GM12865 (cell line): ENCODE measurements at regions not wholly inside any gene's neighbourhood (a gene's known extent, or its start where the extent isn't known, plus 50 kb on each side); places are given as distances from the start of the nearest gene placed in this dataset.

ENCODE experiments used
- DNase-seq: peaks from one replicate; pipeline ENCODE4 v3.0.0; 2010; ENCODE audit warnings: low read depth
- H3K4me3 ChIP-seq: 2 replicates; pipeline ENCODE4 v1.5.1; 2011; ENCODE audit warnings: mild to moderate bottlenecking, low read depth, low read length, control low read depth
- TF ChIP-seq, protein P1 (sequence below): IDR thresholded peaks from 2 replicates; pipeline ENCODE4 v1.5.1; 2011; ENCODE audit warnings: low read length, control low read depth, low read depth, inconsistent platforms; ENCODE audit not compliant: insufficient read depth; ENCODE audit errors: missing control alignments

DNA sequence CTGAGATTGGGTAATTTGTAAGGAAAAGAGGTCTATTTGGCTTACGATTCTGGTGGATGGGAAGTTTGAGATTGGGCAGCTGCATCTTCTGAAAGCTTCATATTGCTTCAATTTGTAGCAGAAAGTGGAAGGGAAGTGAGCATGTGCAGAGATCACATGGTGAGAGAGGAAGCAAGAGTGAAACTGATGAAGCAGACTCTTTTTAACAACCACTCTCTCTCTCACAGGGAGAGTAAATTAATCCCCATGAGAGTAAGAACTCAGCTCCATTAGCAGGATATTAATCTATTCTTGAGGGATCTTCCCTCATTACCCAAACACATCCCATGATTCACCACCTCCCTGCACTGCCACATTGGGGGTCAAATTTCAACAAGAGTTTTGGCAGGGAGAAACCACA, 298.5 kb upstream of the CELF4 start:
- TF ChIP-seq, protein P1, sequence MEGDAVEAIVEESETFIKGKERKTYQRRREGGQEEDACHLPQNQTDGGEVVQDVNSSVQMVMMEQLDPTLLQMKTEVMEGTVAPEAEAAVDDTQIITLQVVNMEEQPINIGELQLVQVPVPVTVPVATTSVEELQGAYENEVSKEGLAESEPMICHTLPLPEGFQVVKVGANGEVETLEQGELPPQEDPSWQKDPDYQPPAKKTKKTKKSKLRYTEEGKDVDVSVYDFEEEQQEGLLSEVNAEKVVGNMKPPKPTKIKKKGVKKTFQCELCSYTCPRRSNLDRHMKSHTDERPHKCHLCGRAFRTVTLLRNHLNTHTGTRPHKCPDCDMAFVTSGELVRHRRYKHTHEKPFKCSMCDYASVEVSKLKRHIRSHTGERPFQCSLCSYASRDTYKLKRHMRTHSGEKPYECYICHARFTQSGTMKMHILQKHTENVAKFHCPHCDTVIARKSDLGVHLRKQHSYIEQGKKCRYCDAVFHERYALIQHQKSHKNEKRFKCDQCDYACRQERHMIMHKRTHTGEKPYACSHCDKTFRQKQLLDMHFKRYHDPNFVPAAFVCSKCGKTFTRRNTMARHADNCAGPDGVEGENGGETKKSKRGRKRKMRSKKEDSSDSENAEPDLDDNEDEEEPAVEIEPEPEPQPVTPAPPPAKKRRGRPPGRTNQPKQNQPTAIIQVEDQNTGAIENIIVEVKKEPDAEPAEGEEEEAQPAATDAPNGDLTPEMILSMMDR: no peak

DNA sequence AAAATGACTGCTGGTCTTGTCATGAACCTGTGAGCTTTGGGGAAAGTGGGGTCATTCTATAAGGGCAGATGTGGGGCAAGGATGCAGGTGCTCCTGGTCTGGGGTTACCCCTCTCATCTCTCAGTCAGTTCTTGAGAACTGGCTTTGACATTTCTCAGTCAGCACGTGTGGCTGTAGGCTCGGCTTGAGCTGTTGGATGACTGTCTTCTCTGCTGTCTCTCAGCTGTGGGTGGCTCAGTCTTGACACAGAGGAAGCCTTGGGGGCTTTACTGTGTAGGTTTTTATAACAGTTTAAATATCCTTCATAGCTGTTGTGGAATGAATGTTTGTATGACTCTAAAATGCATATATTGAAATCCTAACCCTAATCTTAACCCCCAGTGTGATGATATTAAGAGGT, 296.4 kb upstream of the CELF4 start:
- DNase-seq: no peak
- H3K4me3 ChIP-seq: no peak overlapping the region
- TF ChIP-seq, protein P1: no peak

More for the DNA sequence above, 298.5 kb upstream of the CELF4 start:
- H3K4me3 ChIP-seq: no peak overlapping the region
- no peak for DNase-seq

DNA sequence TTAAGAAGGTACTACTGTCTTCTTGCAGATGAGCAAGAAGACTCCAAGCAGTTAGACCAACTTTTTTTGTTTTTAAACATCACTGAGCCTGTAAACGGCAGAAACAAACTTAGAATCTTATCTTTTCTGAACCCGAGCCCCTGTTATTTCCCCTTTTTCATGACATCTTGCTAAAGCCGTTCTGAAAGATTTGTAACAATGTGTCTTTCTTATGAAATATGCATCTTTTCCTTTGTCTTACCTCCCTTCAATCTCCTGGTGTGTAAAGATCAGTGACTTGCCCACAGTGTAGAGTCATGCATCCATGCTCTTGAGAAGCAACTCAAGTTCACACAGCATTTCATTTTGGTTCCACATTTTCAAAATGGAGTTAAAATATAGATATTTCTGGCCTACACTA, 288.8 kb upstream of the CELF4 start:
- TF ChIP-seq, protein P1: no peak
- no peak for DNase-seq
- no peak overlapping the region for H3K4me3 ChIP-seq

DNA sequence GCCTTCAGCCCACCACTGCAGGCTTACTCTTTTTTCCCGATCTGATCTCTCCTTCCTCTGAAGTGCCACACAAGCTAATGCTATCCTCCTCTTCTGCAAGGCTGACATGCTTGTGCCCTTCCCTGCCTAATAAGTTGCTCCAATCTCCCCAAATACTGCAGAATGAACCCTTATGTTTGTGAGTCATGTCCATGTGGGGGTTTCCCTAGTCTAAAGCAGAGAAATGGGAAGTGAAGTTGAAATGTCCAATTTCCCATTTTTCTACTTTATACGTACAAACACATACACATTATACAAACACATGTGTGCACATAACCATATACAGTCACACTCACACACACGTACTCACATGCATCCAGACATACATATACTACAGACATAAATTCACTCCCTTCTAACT, 288.1 kb upstream of the CELF4 start:
- H3K4me3 ChIP-seq: no peak overlapping the region
- TF ChIP-seq, protein P1: no peak
- no peak for DNase-seq

DNA sequence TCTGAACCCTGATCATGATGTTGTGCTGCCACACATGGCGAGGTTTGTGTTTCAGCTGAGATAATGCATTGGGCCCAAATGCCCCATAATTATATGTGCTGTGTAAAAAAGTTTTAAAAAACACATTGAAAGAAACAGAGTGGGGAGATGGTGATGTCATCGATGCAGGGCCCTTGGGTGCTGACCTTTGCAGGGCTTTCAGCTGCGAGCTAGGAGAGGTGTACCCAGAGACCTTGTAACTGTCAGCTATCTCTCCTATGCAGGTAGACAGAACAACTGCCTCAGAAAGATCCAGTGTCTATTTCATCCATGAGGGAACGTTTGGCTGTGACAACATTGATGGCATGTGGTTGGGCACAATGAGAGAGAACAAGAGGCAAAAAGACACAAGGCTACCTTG, 286.9 kb upstream of the CELF4 start:
- TF ChIP-seq, protein P1: no peak
- no peak overlapping the region for H3K4me3 ChIP-seq
- no peak for DNase-seq

DNA sequence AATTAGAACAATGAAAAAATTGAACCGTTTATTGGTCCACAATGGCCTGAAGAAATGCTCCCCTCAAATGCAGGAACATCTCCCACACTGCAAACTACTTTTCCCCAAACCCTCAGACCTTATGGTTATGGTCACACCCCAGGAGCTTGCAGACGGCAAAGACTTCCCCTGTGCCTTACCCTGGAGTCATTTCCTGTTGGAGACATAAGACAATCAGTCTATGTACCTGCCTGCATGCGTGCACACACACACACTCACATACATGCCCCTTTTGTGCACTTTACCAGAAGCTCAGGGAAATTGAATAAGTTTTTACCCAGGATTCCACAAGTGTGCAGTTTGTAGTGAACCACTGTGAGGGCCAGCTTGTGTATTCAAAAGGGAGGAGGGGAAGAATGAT, 281.9 kb upstream of the CELF4 start:
- TF ChIP-seq, protein P1: no peak
- DNase-seq: no peak
- no peak overlapping the region for H3K4me3 ChIP-seq

DNA sequence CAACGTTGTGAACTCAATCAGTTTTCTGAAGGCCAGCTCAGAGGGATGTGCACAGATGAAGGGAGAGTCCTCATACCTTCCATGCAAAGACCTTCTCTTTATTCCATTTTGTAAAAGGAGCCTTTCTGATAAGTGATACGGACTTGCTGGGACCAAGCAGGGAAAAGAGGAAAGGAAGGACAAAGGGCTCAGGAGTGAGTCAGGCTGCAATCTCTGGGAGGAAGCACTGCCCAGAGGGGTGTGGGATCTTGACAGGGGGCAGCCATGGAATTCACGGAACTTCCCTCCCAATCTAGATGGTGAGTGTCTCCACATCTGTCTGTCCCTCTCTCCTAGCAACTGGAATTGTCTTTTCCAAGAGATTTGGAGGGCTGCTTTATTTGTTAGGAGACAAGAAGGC, 281.4 kb upstream of the CELF4 start:
- no peak overlapping the region for H3K4me3 ChIP-seq
- DNase-seq: no peak
- TF ChIP-seq, protein P1: no peak
